ENCODE measurements at regions not wholly inside any gene's neighbourhood (a gene's known extent, or its start where the extent isn't known, plus 50 kb on each side); places are given as distances from the start of the nearest gene placed in this dataset.

GRCh38 chr4:120316416-120316815, 249.8 kb upstream of the MAD2L1 start:
- Mint-ChIP-seq H3K27ac (no peak overlapping the region), H3K4me1 (ENCODE audit: unreplicated experiment) (peaks cover 9% of the 10 kb centered on the region), H3K9me3 (peaks cover 5% of the 10 kb centered on the region), H3K27me3 (no peaks in the 10 kb centered on the region), H3K4me3 (no peak overlapping the region), H3K36me3 (no peaks in the 10 kb centered on the region)
- DNase-seq (ENCODE audit: extremely low spot score, unreplicated experiment) = no peak
- TF ChIP-seq CTCF (conservative IDR thresholded peaks at IDR 0.05) = no peak

GRCh38 chr4:120314969-120315368, 248.3 kb upstream of the MAD2L1 start:
- Mint-ChIP-seq H3K4me3 (no peak overlapping the region), H3K36me3 (no peaks in the 10 kb centered on the region), H3K4me1 (ENCODE audit: unreplicated experiment) (peaks cover 9% of the 10 kb centered on the region), H3K27ac (no peak overlapping the region), H3K27me3 (no peaks in the 10 kb centered on the region), H3K9me3 (peaks cover 5% of the 10 kb centered on the region)
- DNase-seq (ENCODE audit: extremely low spot score, unreplicated experiment) = no peak
- TF ChIP-seq CTCF (conservative IDR thresholded peaks at IDR 0.05) = no peak

- TF ChIP-seq CTCF (conservative IDR thresholded peaks at IDR 0.05) = no peak
- no peak overlapping the region for H3K27ac Mint-ChIP-seq
- DNase-seq (ENCODE audit: extremely low spot score, unreplicated experiment) = no peak
- H3K36me3 Mint-ChIP-seq = no peaks in the 10 kb centered on the region
- H3K4me3 Mint-ChIP-seq = no peak overlapping the region
- H3K9me3 Mint-ChIP-seq = no peaks in the 10 kb centered on the region
- H3K4me1 Mint-ChIP-seq (ENCODE audit: unreplicated experiment) = no peaks in the 10 kb centered on the region
- no peaks in the 10 kb centered on the region for H3K27me3 Mint-ChIP-seq
Observed at GRCh38 chr4:120304801-120305200, 238.2 kb upstream of the MAD2L1 start.

GRCh38 chr4:120299631-120300030, 233.0 kb upstream of the MAD2L1 start:
- Mint-ChIP-seq H3K4me3 (no peak overlapping the region), H3K9me3 (peaks cover 8% of the 10 kb centered on the region), H3K36me3 (no peaks in the 10 kb centered on the region), H3K27ac (no peak overlapping the region), H3K27me3 (no peaks in the 10 kb centered on the region), H3K4me1 (ENCODE audit: unreplicated experiment) (no peaks in the 10 kb centered on the region)
- no peak for TF ChIP-seq CTCF (conservative IDR thresholded peaks at IDR 0.05)
- DNase-seq (ENCODE audit: extremely low spot score, unreplicated experiment) = no peak

- H3K27me3 Mint-ChIP-seq = no peaks in the 10 kb centered on the region
- no peaks in the 10 kb centered on the region for H3K9me3 Mint-ChIP-seq
- DNase-seq (ENCODE audit: extremely low spot score, unreplicated experiment) = no peak
- no peak overlapping the region for H3K27ac Mint-ChIP-seq
- no peak overlapping the region for H3K4me3 Mint-ChIP-seq
- H3K36me3 Mint-ChIP-seq = no peaks in the 10 kb centered on the region
- no peaks in the 10 kb centered on the region for H3K4me1 Mint-ChIP-seq (ENCODE audit: unreplicated experiment)
- no peak for TF ChIP-seq CTCF (conservative IDR thresholded peaks at IDR 0.05)
Observed at GRCh38 chr4:120293341-120293740, 226.7 kb upstream of the MAD2L1 start.

- no peaks in the 10 kb centered on the region for H3K36me3 Mint-ChIP-seq
- no peaks in the 10 kb centered on the region for H3K4me1 Mint-ChIP-seq (ENCODE audit: unreplicated experiment)
- DNase-seq (ENCODE audit: extremely low spot score, unreplicated experiment) = no peak
- TF ChIP-seq CTCF (conservative IDR thresholded peaks at IDR 0.05) = no peak
- H3K27me3 Mint-ChIP-seq = no peaks in the 10 kb centered on the region
- no peak overlapping the region for H3K4me3 Mint-ChIP-seq
- H3K9me3 Mint-ChIP-seq = no peaks in the 10 kb centered on the region
- no peak overlapping the region for H3K27ac Mint-ChIP-seq
Observed at GRCh38 chr4:120291541-120291940, 224.9 kb upstream of the MAD2L1 start.
